Glutamatergic neuron (in vitro differentiated cells): ENCODE measurements at regions not wholly inside any gene's neighbourhood (a gene's known extent, or its start where the extent isn't known, plus 50 kb on each side); places are given as distances from the start of the nearest gene placed in this dataset.

Experiments
- DNase-seq: peaks from one replicate; pipeline ENCODE4 v3.0.0; 2022
- H3K27ac Mint-ChIP-seq: one replicate; pipeline ENCODE4 v1.8.0; 2020; ENCODE audit warnings: mild to moderate bottlenecking, mixed read lengths, inconsistent platforms; ENCODE audit not compliant: unreplicated experiment
- H3K27me3 Mint-ChIP-seq: one replicate; pipeline ENCODE4 v1.8.0; 2020; ENCODE audit warnings: mild to moderate bottlenecking, moderate library complexity, mixed read lengths, inconsistent platforms; ENCODE audit not compliant: unreplicated experiment
- H3K36me3 Mint-ChIP-seq: one replicate; pipeline ENCODE4 v1.8.0; 2020; ENCODE audit warnings: mild to moderate bottlenecking, mixed read lengths, inconsistent platforms; ENCODE audit not compliant: unreplicated experiment
- H3K4me1 Mint-ChIP-seq: one replicate; pipeline ENCODE4 v1.8.0; 2020; ENCODE audit warnings: mild to moderate bottlenecking, low read depth, mixed read lengths, inconsistent platforms; ENCODE audit not compliant: unreplicated experiment
- H3K4me3 Mint-ChIP-seq: one replicate; pipeline ENCODE4 v1.8.0; 2020; ENCODE audit warnings: mild to moderate bottlenecking, mixed read lengths, inconsistent platforms; ENCODE audit not compliant: unreplicated experiment
- H3K9me3 Mint-ChIP-seq: one replicate; pipeline ENCODE4 v1.8.0; 2020; ENCODE audit warnings: mild to moderate bottlenecking, moderate library complexity, mixed read lengths, inconsistent platforms; ENCODE audit not compliant: unreplicated experiment
- TF ChIP-seq, protein P1 (sequence below): fragments of 200-600 bp; sonication (generic); IDR thresholded peaks from one replicate; pipeline ENCODE4 v1.5.0; 2021; ENCODE audit not compliant: partially characterized antibody, unreplicated experiment

DNA sequence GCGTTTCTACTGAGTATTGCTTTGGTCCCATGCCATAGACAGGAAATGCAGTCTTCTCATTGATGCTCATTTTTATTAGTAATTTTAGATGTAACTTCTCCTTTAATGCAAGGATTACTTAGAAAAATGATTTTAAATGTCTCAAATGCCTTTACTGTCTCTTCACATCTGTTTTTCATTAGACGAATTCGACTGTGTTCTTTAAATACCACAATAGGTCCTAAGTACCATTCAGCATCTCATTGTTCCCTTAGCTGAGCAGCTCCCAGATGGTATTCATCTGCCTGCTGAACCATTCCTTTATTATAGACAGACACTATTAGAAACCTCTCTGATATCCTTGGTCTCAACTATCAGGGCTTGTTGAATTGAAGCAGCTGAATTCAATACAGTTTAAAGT, 113.6 kb downstream of the LSMEM1 start:
- H3K4me3 Mint-ChIP-seq = no peak overlapping the region
- DNase-seq = no peak
- H3K27ac Mint-ChIP-seq = no peak overlapping the region
- no peaks in the 10 kb centered on the region for H3K4me1 Mint-ChIP-seq
- H3K27me3 Mint-ChIP-seq = no peaks in the 10 kb centered on the region
- no peaks in the 10 kb centered on the region for H3K9me3 Mint-ChIP-seq
- H3K36me3 Mint-ChIP-seq = peaks cover under 1% of the 10 kb centered on the region
- TF ChIP-seq, protein P1, sequence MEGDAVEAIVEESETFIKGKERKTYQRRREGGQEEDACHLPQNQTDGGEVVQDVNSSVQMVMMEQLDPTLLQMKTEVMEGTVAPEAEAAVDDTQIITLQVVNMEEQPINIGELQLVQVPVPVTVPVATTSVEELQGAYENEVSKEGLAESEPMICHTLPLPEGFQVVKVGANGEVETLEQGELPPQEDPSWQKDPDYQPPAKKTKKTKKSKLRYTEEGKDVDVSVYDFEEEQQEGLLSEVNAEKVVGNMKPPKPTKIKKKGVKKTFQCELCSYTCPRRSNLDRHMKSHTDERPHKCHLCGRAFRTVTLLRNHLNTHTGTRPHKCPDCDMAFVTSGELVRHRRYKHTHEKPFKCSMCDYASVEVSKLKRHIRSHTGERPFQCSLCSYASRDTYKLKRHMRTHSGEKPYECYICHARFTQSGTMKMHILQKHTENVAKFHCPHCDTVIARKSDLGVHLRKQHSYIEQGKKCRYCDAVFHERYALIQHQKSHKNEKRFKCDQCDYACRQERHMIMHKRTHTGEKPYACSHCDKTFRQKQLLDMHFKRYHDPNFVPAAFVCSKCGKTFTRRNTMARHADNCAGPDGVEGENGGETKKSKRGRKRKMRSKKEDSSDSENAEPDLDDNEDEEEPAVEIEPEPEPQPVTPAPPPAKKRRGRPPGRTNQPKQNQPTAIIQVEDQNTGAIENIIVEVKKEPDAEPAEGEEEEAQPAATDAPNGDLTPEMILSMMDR = no peak

DNA sequence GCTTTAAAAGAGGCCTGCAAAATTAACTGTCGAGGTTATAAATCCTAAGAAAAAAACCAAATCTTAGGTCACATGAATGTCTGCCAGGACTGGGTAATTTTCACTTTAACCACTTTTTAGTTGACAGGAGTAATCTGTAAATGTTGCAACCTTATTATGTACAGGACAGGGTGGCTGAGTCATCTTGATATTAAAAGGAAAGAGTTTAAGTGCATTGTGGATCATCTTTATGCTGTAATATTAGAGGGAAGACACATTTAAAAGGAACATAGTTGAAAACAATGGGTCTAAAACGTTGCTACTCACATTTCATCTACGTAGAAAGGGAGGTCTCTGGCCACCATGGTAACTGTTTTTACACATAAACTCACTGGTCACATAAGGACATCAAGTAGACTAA, 115.5 kb downstream of the LSMEM1 start:
- DNase-seq = no peak
- Mint-ChIP-seq H3K4me1 (no peaks in the 10 kb centered on the region), H3K36me3 (no peaks in the 10 kb centered on the region), H3K9me3 (no peaks in the 10 kb centered on the region), H3K4me3 (no peak overlapping the region), H3K27ac (no peak overlapping the region), H3K27me3 (no peaks in the 10 kb centered on the region)
- TF ChIP-seq, protein P1 = no peak

- Mint-ChIP-seq H3K27ac (no peak overlapping the region), H3K4me3 (no peak overlapping the region), H3K36me3 (no peaks in the 10 kb centered on the region), H3K4me1 (no peaks in the 10 kb centered on the region), H3K27me3 (no peaks in the 10 kb centered on the region), H3K9me3 (no peaks in the 10 kb centered on the region)
- no peak for DNase-seq
- TF ChIP-seq, protein P1 = no peak
Measured at GRCh38 chr7:112596981-112597380, 116.2 kb downstream of the LSMEM1 start.

DNA sequence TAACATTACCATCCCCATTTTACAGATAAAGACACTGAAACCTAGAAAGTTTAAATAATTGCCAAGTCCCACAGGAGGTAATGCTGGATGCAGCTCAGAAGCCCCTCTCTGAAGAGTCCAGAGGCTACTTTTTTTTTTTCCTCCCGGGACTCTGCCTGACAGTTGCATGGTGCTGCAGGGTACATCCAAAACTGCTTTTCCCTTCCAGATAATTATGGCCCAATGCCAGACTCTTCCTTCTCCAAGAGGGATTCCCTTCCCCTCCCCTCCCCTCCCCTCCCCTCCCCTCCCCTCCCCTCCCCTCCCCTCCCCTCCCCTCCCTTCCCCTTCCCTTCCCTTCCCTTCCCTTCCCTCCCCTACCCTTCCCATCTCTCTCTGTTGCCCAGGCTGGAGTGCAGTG, 122.9 kb downstream of the LSMEM1 start:
- Mint-ChIP-seq H3K4me1 (no peaks in the 10 kb centered on the region), H3K4me3 (no peak overlapping the region), H3K27me3 (no peaks in the 10 kb centered on the region), H3K36me3 (no peaks in the 10 kb centered on the region), H3K27ac (no peak overlapping the region), H3K9me3 (no peaks in the 10 kb centered on the region)
- DNase-seq = no peak
- TF ChIP-seq, protein P1 = no peak

DNA sequence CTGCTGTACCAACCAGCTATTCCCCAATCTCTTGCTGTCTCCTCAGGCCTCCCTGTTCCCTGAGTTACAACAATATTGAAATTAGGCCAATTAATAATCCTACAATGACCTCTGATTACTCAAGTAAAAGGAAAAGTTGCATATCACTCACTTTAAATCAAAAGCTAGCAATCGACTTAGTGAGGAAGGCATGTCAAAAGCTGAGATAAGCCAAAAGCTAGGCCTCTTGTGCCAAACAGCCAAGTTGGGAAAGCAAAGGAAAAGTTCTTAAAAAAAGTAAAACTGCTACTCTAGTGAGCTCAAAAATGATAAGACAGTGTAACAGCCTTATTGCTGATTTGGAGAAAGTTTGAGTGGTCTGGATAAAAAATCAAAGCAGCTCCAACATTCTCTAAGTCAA, 129.8 kb downstream of the LSMEM1 start:
- Mint-ChIP-seq H3K27ac (no peak overlapping the region), H3K9me3 (no peaks in the 10 kb centered on the region), H3K4me1 (no peaks in the 10 kb centered on the region), H3K27me3 (no peaks in the 10 kb centered on the region), H3K36me3 (no peaks in the 10 kb centered on the region), H3K4me3 (no peak overlapping the region)
- TF ChIP-seq, protein P1 = no peak
- DNase-seq = no peak
